Activated CD4-positive, alpha-beta memory T cell treated with anti-CD3 and anti-CD28 coated beads, Interleukin-2, amount 10 ng/mL, durations not matched to agents 7 days and 5 days (primary cell): ENCODE measurements at regions not wholly inside any gene's neighbourhood (a gene's known extent, or its start where the extent isn't known, plus 50 kb on each side); places are given as distances from the start of the nearest gene placed in this dataset.

Source experiments
- CTCF ChIA-PET: fragments of 350-600 bp; sonication (Branson Sonifier 250); formaldehyde crosslinking; loops from one replicate; lab custom pipeline; 2021; ENCODE audit warnings: antibody characterized with exemption, inconsistent platforms; lab: Charles Lee
- POLR2A ChIA-PET: fragments of 350-600 bp; sonication (Branson Sonifier 250); formaldehyde crosslinking; loops from one replicate; lab custom pipeline; 2021; ENCODE audit warnings: antibody characterized with exemption; lab: Charles Lee
- DNase-seq: peaks from one replicate; pipeline ENCODE4 v3.0.0-alpha.2; 2020
- H3K27ac Mint-ChIP-seq: one replicate; pipeline ENCODE4 v1.8.0; 2021; ENCODE audit warnings: mild to moderate bottlenecking, mixed read lengths
- H3K27me3 Mint-ChIP-seq: one replicate; pipeline ENCODE4 v1.8.0; 2021; ENCODE audit warnings: mixed read lengths
- H3K36me3 Mint-ChIP-seq: one replicate; pipeline ENCODE4 v1.8.0; 2021; ENCODE audit warnings: low read depth, mixed read lengths
- H3K4me1 Mint-ChIP-seq: one replicate; pipeline ENCODE4 v1.8.0; 2021; ENCODE audit warnings: mixed read lengths
- H3K4me3 Mint-ChIP-seq: one replicate; pipeline ENCODE4 v1.8.0; 2021; ENCODE audit warnings: mild to moderate bottlenecking, mixed read lengths
- H3K9me3 Mint-ChIP-seq: one replicate; pipeline ENCODE4 v1.8.0; 2021; ENCODE audit warnings: mixed read lengths

DNA sequence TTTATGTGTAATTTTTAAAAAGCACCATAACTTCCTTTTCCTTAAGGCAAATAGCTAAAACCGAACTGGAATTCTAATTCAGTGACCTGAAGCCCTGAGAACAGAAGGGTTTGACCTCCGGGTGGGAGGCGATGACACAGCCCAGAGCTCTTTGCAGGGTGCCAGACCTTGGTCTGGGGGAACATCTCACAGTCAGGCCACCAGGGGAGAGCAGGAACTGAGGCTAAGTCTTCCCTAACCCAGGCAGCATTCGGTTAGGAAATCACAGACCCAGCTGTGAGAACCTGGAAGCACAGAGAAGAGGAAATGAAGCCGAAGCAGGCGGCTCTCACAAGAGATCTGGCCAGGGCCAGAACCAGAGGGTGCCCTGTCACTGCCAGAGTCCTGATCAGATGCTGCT lies 444.8 kb downstream of the TTLL7 start:
- POLR2A ChIA-PET: no interaction called here

DNA sequence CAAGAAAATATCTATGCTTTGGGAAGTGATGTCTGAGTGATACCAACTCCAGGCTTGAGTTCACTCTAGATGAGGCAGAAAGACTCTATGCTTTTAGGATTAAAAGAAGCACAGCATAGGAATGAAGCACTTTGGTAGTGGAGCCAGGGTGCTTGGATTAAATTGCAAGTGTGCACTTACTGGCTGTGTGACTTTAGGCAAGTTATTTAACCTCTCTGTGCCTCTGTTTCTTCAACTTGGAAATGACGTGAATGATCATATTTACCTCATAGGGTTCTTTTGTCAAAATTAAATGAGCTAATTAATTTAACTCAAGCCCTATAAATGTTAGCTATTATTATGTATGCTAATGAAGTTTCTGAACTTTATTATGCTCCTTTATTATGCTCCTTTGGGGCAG lies 446.1 kb downstream of the TTLL7 start:
- H3K27ac Mint-ChIP-seq: no peak overlapping the region
- H3K9me3 Mint-ChIP-seq: peaks cover 7% of the 10 kb centered on the region
- no peaks in the 10 kb centered on the region for H3K4me1 Mint-ChIP-seq
- ChIA-PET POLR2A (no interaction called here), CTCF (no interaction called here)
- no peak for DNase-seq
- H3K27me3 Mint-ChIP-seq: no peaks in the 10 kb centered on the region
- no peaks in the 10 kb centered on the region for H3K36me3 Mint-ChIP-seq
- no peak overlapping the region for H3K4me3 Mint-ChIP-seq

More for the DNA sequence above, 444.8 kb downstream of the TTLL7 start:
- H3K4me1 Mint-ChIP-seq: no peaks in the 10 kb centered on the region
- no peaks in the 10 kb centered on the region for H3K27me3 Mint-ChIP-seq
- CTCF ChIA-PET: no interaction called here
- H3K4me3 Mint-ChIP-seq: no peak overlapping the region
- no peak for DNase-seq
- peaks cover 4% of the 10 kb centered on the region for H3K9me3 Mint-ChIP-seq
- no peak overlapping the region for H3K27ac Mint-ChIP-seq
- H3K36me3 Mint-ChIP-seq: no peaks in the 10 kb centered on the region

DNA sequence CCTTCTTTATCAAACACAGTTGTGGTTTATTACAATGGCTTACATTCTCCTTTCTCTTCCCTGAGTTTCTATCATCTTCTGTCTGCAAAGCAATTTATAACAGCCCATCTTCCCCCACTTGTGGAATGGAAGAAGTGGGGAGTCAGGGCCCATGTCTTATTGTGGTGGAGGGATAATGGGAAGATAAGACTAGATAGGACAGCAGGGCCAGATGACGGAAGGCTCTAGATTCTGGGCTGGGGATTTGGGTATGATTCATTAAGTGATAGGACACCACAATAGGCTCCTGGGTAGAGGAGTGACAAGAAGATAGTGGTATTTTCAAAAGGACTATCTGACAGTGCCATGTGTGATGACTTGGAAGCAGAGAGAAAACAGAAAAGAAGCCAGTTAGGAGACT lies 450.6 kb downstream of the TTLL7 start:
- no peak overlapping the region for H3K27ac Mint-ChIP-seq
- CTCF ChIA-PET: no interaction called here
- no peaks in the 10 kb centered on the region for H3K36me3 Mint-ChIP-seq
- H3K4me1 Mint-ChIP-seq: no peaks in the 10 kb centered on the region
- H3K4me3 Mint-ChIP-seq: no peak overlapping the region
- DNase-seq: no peak
- peaks cover 9% of the 10 kb centered on the region for H3K9me3 Mint-ChIP-seq
- POLR2A ChIA-PET: no interaction called here
- H3K27me3 Mint-ChIP-seq: no peaks in the 10 kb centered on the region

DNA sequence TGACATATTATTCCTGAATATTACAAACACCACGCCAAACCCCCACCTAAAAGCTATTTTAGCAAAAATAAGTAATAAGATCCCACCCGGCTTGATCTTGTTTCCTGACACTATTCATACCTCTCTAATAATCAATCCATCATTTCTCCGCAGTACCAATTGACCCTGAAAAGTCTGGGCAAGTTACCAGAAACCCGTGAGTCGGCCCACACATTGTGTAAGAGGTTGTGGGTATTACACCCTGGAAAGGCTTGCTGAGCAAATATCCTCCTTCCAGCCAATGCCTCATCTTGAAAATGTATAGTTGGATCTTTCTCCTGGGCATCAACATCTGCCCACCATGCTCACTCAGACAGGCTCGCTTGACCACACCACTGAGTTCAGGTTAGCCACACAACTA lies 451.0 kb downstream of the TTLL7 start:
- Mint-ChIP-seq H3K27me3 (no peaks in the 10 kb centered on the region), H3K27ac (no peak overlapping the region), H3K9me3 (peaks cover 9% of the 10 kb centered on the region), H3K36me3 (no peaks in the 10 kb centered on the region), H3K4me3 (no peak overlapping the region), H3K4me1 (no peaks in the 10 kb centered on the region)
- ChIA-PET POLR2A (no interaction called here), CTCF (no interaction called here)
- DNase-seq: no peak

DNA sequence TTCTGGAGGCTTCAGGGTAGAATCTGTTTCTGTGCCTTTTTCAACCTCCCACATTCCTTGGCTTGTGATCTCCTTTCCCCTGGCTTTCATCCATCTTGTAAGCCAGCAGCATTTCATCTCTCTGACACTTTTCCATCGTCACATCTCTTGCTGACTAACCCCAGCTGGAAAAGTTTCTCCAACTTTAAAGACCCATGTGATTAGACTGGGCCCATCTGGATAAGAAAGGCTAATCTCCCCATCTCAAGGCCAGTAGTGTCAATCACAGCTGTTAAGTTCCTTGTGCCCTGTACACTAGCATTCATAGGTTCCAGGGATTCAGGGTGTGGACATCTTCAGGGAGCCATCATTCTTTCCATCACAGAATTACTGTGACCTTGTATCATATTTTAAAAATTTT lies 452.1 kb downstream of the TTLL7 start:
- Mint-ChIP-seq H3K9me3 (peaks cover 9% of the 10 kb centered on the region), H3K27me3 (no peaks in the 10 kb centered on the region), H3K27ac (no peak overlapping the region), H3K36me3 (no peaks in the 10 kb centered on the region), H3K4me1 (no peaks in the 10 kb centered on the region), H3K4me3 (no peak overlapping the region)
- POLR2A ChIA-PET: no interaction called here
- no peak for DNase-seq
- CTCF ChIA-PET: no interaction called here

DNA sequence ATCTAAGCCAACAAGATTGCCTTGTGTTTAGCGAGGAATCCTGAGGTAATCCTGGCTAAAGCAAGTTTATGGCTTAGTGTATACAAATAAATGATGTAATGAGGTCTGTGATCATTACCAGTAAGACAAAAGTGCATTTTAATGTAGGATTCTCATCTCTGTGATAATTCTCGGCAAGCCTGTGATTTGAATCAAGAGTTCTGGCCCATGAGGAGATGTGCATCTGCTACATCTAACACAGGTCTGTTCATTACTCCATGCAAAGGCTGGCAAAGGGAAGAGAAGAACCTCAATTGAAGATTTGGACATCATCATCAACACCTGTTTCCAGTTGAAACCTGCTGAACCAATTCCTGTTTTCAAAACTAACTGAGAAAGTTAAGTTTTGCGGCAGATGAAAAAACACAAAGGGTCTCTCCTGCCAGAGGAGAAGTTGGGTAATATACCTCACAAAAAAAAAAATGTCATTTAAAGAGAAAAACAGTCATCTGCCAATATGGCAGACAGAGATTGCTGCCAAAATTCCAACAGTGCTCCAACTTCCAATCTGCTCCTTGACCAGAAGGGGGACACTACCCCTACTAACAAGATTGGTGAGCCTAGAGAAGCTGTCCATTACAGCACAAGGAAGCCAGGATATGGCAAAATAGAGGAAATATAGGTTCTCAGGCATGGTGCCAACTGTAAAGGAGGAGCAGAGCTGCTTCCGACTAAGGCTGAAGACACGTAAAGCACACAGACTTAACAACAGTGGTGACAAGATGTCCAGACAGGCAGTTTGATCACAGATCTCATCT lies 453.7 kb downstream of the TTLL7 start:
- CTCF ChIA-PET: no interaction called here
- Mint-ChIP-seq H3K4me3 (no peak overlapping the region), H3K4me1 (no peaks in the 10 kb centered on the region), H3K27ac (no peak overlapping the region), H3K27me3 (no peaks in the 10 kb centered on the region), H3K36me3 (no peaks in the 10 kb centered on the region), H3K9me3 (peaks cover 8% of the 10 kb centered on the region)
- POLR2A ChIA-PET: no interaction called here
- DNase-seq: no peak

DNA sequence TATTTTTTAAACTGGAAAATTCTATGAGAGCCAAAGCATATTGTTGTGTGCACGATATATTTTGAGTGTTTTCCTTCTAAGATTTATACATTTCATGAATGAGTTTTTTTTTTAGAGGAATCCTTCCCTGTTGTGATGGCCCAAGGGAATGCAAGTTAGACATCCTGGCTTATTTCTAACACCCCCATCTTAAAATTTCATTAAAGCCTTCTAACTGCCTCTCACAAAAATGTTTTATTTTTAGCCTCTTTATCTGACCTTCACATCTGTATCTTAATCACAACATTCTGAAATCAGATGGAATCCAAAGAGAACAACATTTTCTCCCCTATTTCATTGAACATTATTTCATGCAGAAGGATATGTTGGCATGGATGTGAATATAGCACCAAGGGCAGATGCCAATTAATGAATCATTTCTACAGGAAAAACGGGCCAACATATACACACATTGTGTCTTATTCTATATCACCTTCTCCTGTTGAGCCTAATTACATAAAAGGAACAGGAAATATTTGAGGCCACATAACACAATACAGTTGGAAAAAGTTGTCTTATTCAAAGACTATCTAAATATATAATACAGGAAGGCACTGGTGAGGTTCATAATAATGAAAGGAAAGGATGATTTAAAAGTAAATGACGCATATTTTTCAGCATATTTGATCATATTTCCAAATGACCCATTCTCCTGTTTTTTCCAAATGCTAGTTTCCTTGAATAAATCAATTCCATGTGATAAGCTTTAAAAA lies 455.5 kb downstream of the TTLL7 start:
- Mint-ChIP-seq H3K4me1 (no peaks in the 10 kb centered on the region), H3K36me3 (no peaks in the 10 kb centered on the region), H3K9me3 (peaks cover 5% of the 10 kb centered on the region), H3K27ac (no peak overlapping the region), H3K4me3 (no peak overlapping the region), H3K27me3 (no peaks in the 10 kb centered on the region)
- ChIA-PET POLR2A (no interaction called here), CTCF (no interaction called here)
- no peak for DNase-seq

DNA sequence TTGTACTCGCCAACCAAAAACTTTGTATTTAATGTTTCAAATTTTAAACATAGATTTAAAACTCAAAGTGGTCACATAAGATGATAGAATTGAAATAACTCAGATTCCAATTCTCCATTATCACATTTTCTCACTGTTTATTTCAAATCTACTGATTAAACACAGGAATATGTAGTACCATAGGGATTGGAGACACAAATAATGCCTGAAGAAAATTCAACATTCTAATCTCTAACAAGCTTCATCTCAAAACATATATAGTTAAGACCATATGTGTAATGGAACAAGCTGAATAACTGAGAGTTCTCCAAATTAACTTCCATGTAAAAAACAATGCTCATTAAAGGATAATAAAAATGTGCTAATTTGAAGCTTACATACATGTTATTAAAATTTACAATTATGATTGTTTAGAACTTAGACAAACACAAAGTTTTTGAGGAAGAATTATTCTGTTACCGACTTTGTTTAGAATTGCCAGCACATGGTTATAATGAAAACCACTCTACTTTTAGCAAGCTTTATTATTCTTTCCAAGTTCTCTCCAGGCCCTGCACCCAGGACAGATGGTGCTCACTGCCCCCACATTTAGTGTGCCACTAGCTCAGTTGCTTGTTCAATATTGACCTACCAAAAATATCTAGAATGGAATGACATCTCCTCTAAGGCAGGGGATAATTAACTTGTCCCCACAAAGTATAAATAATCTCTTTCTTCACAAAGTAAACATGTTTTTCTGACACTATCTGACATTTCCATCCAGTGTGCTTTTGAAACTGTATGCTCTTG lies 467.2 kb downstream of the TTLL7 start:
- DNase-seq: no peak
- Mint-ChIP-seq H3K4me3 (no peak overlapping the region), H3K4me1 (no peaks in the 10 kb centered on the region), H3K9me3 (peaks cover 13% of the 10 kb centered on the region), H3K36me3 (no peaks in the 10 kb centered on the region), H3K27ac (no peak overlapping the region), H3K27me3 (no peaks in the 10 kb centered on the region)
- CTCF ChIA-PET: interaction anchor here (0.8 kb wide), 1 partner anchor 24 kb away, joined by 3 read pairs; no protein-coding TSS in a partner anchor
- POLR2A ChIA-PET: no interaction called here

DNA sequence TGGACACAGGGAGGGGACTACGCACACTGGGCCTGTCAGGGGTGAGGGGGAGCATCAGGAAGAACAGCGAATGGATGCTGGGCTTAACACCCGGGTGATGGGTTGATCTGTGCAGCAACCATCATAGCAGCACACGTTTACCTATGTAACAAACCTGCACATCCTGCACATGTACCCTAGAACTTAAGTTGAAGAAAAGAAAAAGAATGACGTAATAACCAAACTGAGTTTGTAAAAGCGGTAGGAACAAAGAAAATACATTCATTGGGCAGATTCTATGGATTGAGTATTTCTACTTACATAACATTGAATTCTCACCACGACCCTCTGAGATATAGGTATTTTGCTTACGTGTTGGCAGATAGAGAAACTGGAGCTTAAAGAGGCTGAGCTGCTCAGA lies 468.4 kb downstream of the TTLL7 start:
- ChIA-PET POLR2A (no interaction called here), CTCF (no interaction called here)
- Mint-ChIP-seq H3K27me3 (no peaks in the 10 kb centered on the region), H3K27ac (no peak overlapping the region), H3K4me1 (no peaks in the 10 kb centered on the region), H3K36me3 (no peaks in the 10 kb centered on the region), H3K4me3 (no peak overlapping the region), H3K9me3 (peaks cover 13% of the 10 kb centered on the region)
- DNase-seq: no peak

DNA sequence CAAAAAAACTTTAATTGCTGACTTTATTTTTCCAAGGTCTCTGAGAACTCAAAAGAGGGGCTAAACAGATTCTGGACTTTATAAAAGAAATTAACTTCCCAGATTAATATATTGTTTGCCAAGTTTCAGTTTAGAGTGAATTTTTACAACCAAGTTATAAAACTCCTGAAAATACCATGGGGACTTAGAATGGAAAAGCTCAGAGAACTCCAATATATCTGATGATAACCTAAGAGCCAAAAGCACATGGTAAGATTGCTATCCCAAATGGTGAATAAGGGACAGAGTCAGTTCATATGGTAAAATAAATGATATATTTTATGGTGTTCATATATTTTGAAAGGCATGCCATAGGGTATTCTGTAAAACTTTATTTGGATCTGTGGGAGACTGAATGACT lies 470.9 kb downstream of the TTLL7 start:
- H3K27me3 Mint-ChIP-seq: no peaks in the 10 kb centered on the region
- no peaks in the 10 kb centered on the region for H3K4me1 Mint-ChIP-seq
- no peak for DNase-seq
- ChIA-PET POLR2A (no interaction called here), CTCF (no interaction called here)
- no peak overlapping the region for H3K27ac Mint-ChIP-seq
- H3K36me3 Mint-ChIP-seq: no peaks in the 10 kb centered on the region
- no peak overlapping the region for H3K4me3 Mint-ChIP-seq
- H3K9me3 Mint-ChIP-seq: peaks cover 5% of the 10 kb centered on the region

DNA sequence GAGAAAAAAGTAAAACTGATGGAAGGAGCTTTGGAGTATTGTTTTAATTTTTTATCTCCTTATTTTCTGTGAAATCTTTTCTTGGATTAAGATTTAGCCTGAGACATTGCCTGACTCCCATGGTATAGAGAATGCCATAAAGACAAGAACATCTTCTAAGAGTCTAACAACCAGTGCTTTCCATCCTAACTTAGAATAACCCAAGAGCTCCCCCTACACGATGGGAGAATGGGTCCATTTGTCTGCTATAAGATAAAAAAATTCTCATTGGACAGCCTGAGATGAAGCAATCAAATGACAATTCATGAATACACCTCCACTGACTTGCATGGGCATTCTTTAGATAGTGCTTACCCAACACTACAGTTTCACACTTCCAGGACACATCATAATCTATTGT lies 478.1 kb downstream of the TTLL7 start:
- H3K27me3 Mint-ChIP-seq: no peaks in the 10 kb centered on the region
- POLR2A ChIA-PET: no interaction called here
- CTCF ChIA-PET: no interaction called here
- no peaks in the 10 kb centered on the region for H3K36me3 Mint-ChIP-seq
- no peak overlapping the region for H3K27ac Mint-ChIP-seq
- DNase-seq: no peak
- no peak overlapping the region for H3K4me3 Mint-ChIP-seq
- H3K9me3 Mint-ChIP-seq: peaks cover 2% of the 10 kb centered on the region
- peaks cover 3% of the 10 kb centered on the region for H3K4me1 Mint-ChIP-seq

DNA sequence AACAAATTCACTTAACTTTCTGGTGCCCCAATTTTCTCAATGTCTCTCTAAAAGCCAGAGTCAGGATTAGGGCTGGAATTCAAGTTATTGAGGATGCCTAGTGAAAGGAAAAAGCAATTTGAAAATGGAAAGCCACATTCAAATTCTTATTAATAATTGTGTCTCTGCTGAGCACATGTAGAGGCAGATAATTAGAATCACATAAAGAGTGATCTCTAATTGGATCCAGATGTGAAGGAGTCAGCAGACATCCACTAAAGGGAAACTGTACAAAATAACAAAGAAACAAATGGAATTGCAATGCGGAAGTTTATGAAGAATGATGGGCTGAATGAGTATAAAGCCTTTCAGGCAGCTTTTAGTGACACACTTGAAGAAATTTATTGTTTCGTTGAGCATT lies 482.6 kb downstream of the TTLL7 start:
- no peak for DNase-seq
- no peaks in the 10 kb centered on the region for H3K27me3 Mint-ChIP-seq
- peaks cover 11% of the 10 kb centered on the region for H3K9me3 Mint-ChIP-seq
- no peaks in the 10 kb centered on the region for H3K36me3 Mint-ChIP-seq
- ChIA-PET CTCF (no interaction called here), POLR2A (no interaction called here)
- no peak overlapping the region for H3K4me3 Mint-ChIP-seq
- H3K4me1 Mint-ChIP-seq: peaks cover 10% of the 10 kb centered on the region
- no peak overlapping the region for H3K27ac Mint-ChIP-seq

DNA sequence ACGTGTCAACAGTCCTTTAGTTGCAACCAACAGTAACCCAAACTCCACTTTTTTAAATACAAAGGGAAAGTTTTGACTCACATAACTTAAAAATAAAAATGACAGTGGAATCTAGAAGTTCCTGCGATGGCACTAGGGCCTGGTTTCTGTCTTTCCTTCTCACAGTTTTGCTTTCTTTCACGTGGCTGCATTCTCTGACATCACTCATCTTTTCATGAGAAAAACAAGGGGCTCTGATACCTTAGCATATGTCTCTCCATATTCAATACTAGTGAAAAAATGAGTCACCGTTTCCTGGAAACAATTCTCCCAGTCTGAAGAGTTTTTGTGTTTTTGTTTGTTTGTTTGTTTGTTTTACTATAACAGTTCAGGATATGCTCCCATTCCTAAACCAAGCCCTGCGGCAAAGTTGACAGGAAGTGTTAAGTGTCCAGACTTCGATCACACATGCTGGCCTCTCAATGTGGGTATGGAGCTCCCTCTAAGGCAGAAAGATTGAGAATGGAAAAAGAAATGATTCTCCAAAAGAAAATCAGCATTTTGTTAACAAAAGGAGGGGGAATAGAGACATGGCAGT lies 483.3 kb downstream of the TTLL7 start:
- no peaks in the 10 kb centered on the region for H3K27me3 Mint-ChIP-seq
- ChIA-PET CTCF (no interaction called here), POLR2A (no interaction called here)
- H3K4me1 Mint-ChIP-seq: peaks cover 10% of the 10 kb centered on the region
- peaks cover 11% of the 10 kb centered on the region for H3K9me3 Mint-ChIP-seq
- H3K36me3 Mint-ChIP-seq: no peaks in the 10 kb centered on the region
- no peak overlapping the region for H3K4me3 Mint-ChIP-seq
- no peak for DNase-seq
- peak overlapping the region; percentile 4 for H3K27ac Mint-ChIP-seq
